ENCODE measurements at regions not wholly inside any gene's neighbourhood (a gene's known extent, or its start where the extent isn't known, plus 50 kb on each side); places are given as distances from the start of the nearest gene placed in this dataset.

GRCh38 chr9:115891929-115892328, 261.7 kb upstream of the PAPPA start:
- TF ChIP-seq CTCF (IDR thresholded peaks at IDR 0.05) (no peak), ZFX (IDR thresholded peaks at IDR 0.05; ENCODE audit: borderline replicate concordance) (no peak)

Data from 22Rv1 (cell line).